Mesenchymal stem cell (in vitro differentiated cells and primary cell): ENCODE measurements at regions not wholly inside any gene's neighbourhood (a gene's known extent, or its start where the extent isn't known, plus 50 kb on each side); places are given as distances from the start of the nearest gene placed in this dataset.
A peak's percentile ranks its signal among the peaks of the same experiment; 100 is the strongest.

ENCODE experiments used
- DNase-seq: peaks from one replicate; pipeline ENCODE4 v3.0.0-alpha.2; 2013
- H2AFZ ChIP-seq: one replicate; pipeline ENCODE4 v1.6.1; 2013; ENCODE audit warnings: low read depth, mild to moderate bottlenecking, control low read depth, inconsistent platforms, low read length, moderate library complexity
- H2AK5ac ChIP-seq: 2 replicates; pipeline ENCODE4 v1.6.1; 2013; ENCODE audit warnings: low read length, moderate library complexity, mild to moderate bottlenecking, inconsistent platforms; ENCODE audit not compliant: severe bottlenecking
- H2BK120ac ChIP-seq: one replicate; pipeline ENCODE4 v1.6.1; 2013; ENCODE audit warnings: low read depth, mild to moderate bottlenecking, inconsistent platforms, low read length, moderate library complexity
- H2BK12ac ChIP-seq, 2 experiments: one replicate each; pipeline ENCODE4 v1.6.1; 2013; ENCODE audit warnings: inconsistent platforms in 2 of 2, low read length in 2 of 2, mild to moderate bottlenecking in 2 of 2, moderate library complexity in 2 of 2, control low read depth in 1 of 2
- H2BK15ac ChIP-seq: one replicate; pipeline ENCODE4 v1.6.1; 2013; ENCODE audit warnings: mild to moderate bottlenecking, low read depth, inconsistent platforms; ENCODE audit not compliant: poor library complexity, severe bottlenecking
- H2BK5ac ChIP-seq: 2 replicates; pipeline ENCODE4 v1.6.1; 2013; ENCODE audit warnings: low read depth, mild to moderate bottlenecking, low read length, control low read depth, inconsistent platforms; ENCODE audit not compliant: poor library complexity, severe bottlenecking
- H3K14ac ChIP-seq, 2 experiments: one replicate each; pipeline ENCODE4 v1.6.1; 2013; ENCODE audit warnings: inconsistent platforms in 2 of 2, low read length in 2 of 2, control low read depth in 1 of 2, mild to moderate bottlenecking in 1 of 2, moderate library complexity in 1 of 2
- H3K18ac ChIP-seq, 2 experiments: one replicate each; pipeline ENCODE4 v1.6.1; 2013; ENCODE audit warnings: inconsistent platforms in 2 of 2, low read length in 2 of 2, control low read depth in 1 of 2, low read depth in 1 of 2, mild to moderate bottlenecking in 1 of 2
- H3K23ac ChIP-seq, 2 experiments: one replicate each; pipeline ENCODE4 v1.6.1; 2013; ENCODE audit warnings: inconsistent platforms in 2 of 2, low read length in 2 of 2, mild to moderate bottlenecking in 2 of 2, moderate library complexity in 2 of 2, control low read depth in 1 of 2
- H3K27ac ChIP-seq: 2 replicates; pipeline ENCODE4 v1.5.1; 2013; ENCODE audit warnings: mild to moderate bottlenecking, moderate library complexity, low read length, control low read depth, inconsistent platforms; ENCODE audit not compliant: poor library complexity, severe bottlenecking
- H3K27me3 ChIP-seq, 2 experiments: 2 replicates each; pipeline versions ENCODE4 v1.6.1 to v1.7.0; 2013; ENCODE audit warnings: low read length in 2 of 2, mild to moderate bottlenecking in 2 of 2, moderate library complexity in 2 of 2, control low read depth in 1 of 2, inconsistent platforms in 1 of 2; ENCODE audit not compliant: control insufficient read depth in 1 of 2, insufficient read depth in 1 of 2
- H3K36me3 ChIP-seq, 2 experiments: 2 replicates each; pipeline versions ENCODE4 v1.6.1 to v1.7.0; 2013; ENCODE audit warnings: low read length in 2 of 2, control low read depth in 1 of 2, inconsistent platforms in 1 of 2, low read depth in 1 of 2, mild to moderate bottlenecking in 1 of 2; ENCODE audit not compliant: insufficient read depth in 2 of 2, control insufficient read depth in 1 of 2
- H3K4ac ChIP-seq, 2 experiments: one replicate each; pipeline ENCODE4 v1.6.1; 2013; ENCODE audit warnings: inconsistent platforms in 2 of 2, low read length in 2 of 2, mild to moderate bottlenecking in 2 of 2, moderate library complexity in 2 of 2, control low read depth in 1 of 2, low read depth in 1 of 2
- H3K4me1 ChIP-seq: 2 replicates; pipeline ENCODE4 v1.6.1; 2013; ENCODE audit warnings: low read depth, low read length, control low read depth; ENCODE audit not compliant: control insufficient read depth, insufficient read depth
- H3K4me2 ChIP-seq: 2 replicates; pipeline ENCODE4 v1.6.1; 2013; ENCODE audit warnings: low read length, mild to moderate bottlenecking, inconsistent platforms; ENCODE audit not compliant: poor library complexity, severe bottlenecking
- H3K4me3 ChIP-seq, 2 experiments: 2 replicates each; pipeline versions ENCODE4 v1.5.1 to v1.7.0; 2013; ENCODE audit warnings: low read length in 2 of 2, mild to moderate bottlenecking in 2 of 2, control low read depth in 1 of 2, low read depth in 1 of 2; ENCODE audit not compliant: insufficient read depth in 1 of 2
- H3K79me1 ChIP-seq: replicated peaks from 2 replicates; pipeline ENCODE4 v1.6.1; 2013; ENCODE audit warnings: mild to moderate bottlenecking, control low read depth, low read length, inconsistent platforms; ENCODE audit not compliant: poor library complexity, severe bottlenecking
- H3K9ac ChIP-seq: 2 replicates; pipeline ENCODE4 v1.7.0; 2013; ENCODE audit warnings: mild to moderate bottlenecking, low read length, moderate library complexity
- H3K9me3 ChIP-seq: 2 replicates; pipeline ENCODE4 v1.7.0; 2013; ENCODE audit warnings: mild to moderate bottlenecking, low read length; ENCODE audit not compliant: control insufficient read depth
- H4K8ac ChIP-seq: one replicate; pipeline ENCODE4 v1.6.1; 2013; ENCODE audit warnings: inconsistent platforms, mild to moderate bottlenecking, low read length, moderate library complexity
- H4K91ac ChIP-seq: one replicate; pipeline ENCODE4 v1.6.1; 2013; ENCODE audit warnings: mild to moderate bottlenecking, low read length, inconsistent platforms
- WGBS: methylation state at CpG from one replicate; pipeline ENCODE4 v1.1.7; 2013; ENCODE audit warnings: mixed read lengths; 5-methylcytosine and 5-hydroxymethylcytosine counted together

- H3K9ac ChIP-seq: no peak overlapping the region
- H3K4ac ChIP-seq: no peak overlapping the region
- no peak overlapping the region for H3K18ac ChIP-seq
- no peaks in the 10 kb centered on the region for H3K79me1 ChIP-seq
- H4K91ac ChIP-seq: no peak overlapping the region
- no peaks in the 10 kb centered on the region for H3K27me3 ChIP-seq
- no peaks in the 10 kb centered on the region for H3K4me1 ChIP-seq
- H3K27ac ChIP-seq: peak overlapping the region; percentile 63
- WGBS: 50% methylated on average over 6 of the region's 6 CpGs
- H3K9me3 ChIP-seq: no peaks in the 10 kb centered on the region
- no peak overlapping the region for H2BK120ac ChIP-seq
- no peak overlapping the region for H3K14ac ChIP-seq
- H2AK5ac ChIP-seq: no peak overlapping the region
- no peak overlapping the region for H3K23ac ChIP-seq
- H3K36me3 ChIP-seq: no peaks in the 10 kb centered on the region
- peak; percentile 77 for DNase-seq
- no peak overlapping the region for H3K4me3 ChIP-seq
- H2BK5ac ChIP-seq: no peak overlapping the region
- H4K8ac ChIP-seq: no peak overlapping the region
- H3K4me2 ChIP-seq: no peak overlapping the region
- H2AFZ ChIP-seq: no peak overlapping the region
- no peak overlapping the region for H2BK12ac ChIP-seq
- H2BK15ac ChIP-seq: no peak overlapping the region
Measured at GRCh38 chr5:124867137-124867704, 120.8 kb upstream of the ZNF608 start.

DNA sequence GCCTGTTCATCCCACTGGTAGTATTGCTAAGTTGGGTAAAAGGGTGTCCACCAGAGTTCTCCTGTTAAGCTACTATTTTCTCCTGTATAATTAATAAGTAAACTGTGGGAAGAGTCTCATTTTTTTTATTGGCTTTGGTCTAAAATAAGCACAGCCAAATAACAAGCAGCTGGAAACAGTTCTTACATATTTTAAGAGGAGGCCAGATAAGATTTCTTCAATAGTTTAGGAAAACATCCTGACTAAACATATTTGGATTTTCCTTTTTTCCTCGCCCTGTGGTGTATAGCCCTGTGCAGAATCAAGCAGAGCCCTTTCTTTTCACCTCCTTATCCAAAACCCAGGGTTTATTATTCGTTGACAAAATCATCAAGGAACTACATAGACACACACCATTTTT lies 122.2 kb upstream of the ZNF608 start:
- Histone ChIP-seq H3K4me1 (no peaks in the 10 kb centered on the region), H3K14ac (no peak overlapping the region), H3K18ac (no peak overlapping the region), H3K9ac (no peak overlapping the region), H2BK12ac (no peak overlapping the region), H3K9me3 (no peaks in the 10 kb centered on the region), H3K4me3 (no peak overlapping the region), H2BK5ac (no peak overlapping the region), H3K4me2 (no peak overlapping the region), H2BK120ac (no peak overlapping the region), H3K79me1 (no peaks in the 10 kb centered on the region), H3K23ac (no peak overlapping the region), H3K27me3 (no peaks in the 10 kb centered on the region), H2AK5ac (no peak overlapping the region), H3K27ac (no peak overlapping the region), H4K8ac (no peak overlapping the region), H2BK15ac (no peak overlapping the region), H2AFZ (no peak overlapping the region), H3K4ac (no peak overlapping the region), H4K91ac (no peak overlapping the region), H3K36me3 (no peaks in the 10 kb centered on the region)
- DNase-seq: no peak
- WGBS: 90% methylated on average over 1 of the region's 2 CpGs

DNA sequence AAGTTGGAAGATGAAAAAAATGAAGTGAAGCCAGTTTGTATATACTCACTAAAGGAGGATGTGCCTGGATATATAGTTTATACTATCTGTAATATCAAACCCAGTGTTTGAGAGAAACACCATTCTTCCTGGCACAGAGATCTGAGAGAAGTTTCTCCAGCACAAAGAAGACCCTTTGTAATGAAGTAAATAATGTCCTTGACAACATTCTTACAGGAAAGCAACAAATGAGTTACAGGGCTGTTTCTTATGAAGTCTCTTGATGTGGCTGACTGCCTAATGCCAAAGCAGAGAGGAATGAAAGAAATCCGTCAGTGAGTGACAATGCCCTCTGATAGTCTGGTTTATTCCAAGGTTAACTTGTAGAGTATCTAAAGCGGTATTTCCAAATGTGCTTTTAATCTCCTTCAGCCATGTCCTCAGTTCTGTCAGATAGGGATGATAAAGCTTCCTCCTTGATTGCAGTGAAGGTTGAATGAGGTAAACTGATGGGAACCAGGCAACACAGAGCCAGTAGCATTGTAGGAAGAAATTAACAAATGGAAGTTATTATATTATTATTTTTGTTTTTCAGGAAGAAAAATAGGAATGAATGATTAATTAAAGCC lies 123.1 kb upstream of the ZNF608 start:
- Histone ChIP-seq H3K79me1 (no peaks in the 10 kb centered on the region), H3K9ac (no peak overlapping the region), H2AFZ (no peak overlapping the region), H2BK5ac (no peak overlapping the region), H3K4ac (no peak overlapping the region), H3K27ac (no peak overlapping the region), H3K14ac (no peak overlapping the region), H3K36me3 (no peaks in the 10 kb centered on the region), H3K4me3 (no peak overlapping the region), H4K8ac (no peak overlapping the region), H2BK120ac (no peak overlapping the region), H3K23ac (no peak overlapping the region), H3K27me3 (no peaks in the 10 kb centered on the region), H3K9me3 (no peaks in the 10 kb centered on the region), H3K18ac (no peak overlapping the region), H2AK5ac (no peak overlapping the region), H4K91ac (no peak overlapping the region), H2BK15ac (no peak overlapping the region), H3K4me2 (no peak overlapping the region), H3K4me1 (no peaks in the 10 kb centered on the region), H2BK12ac (no peak overlapping the region)
- WGBS: 91% methylated on average over 2 of the region's 2 CpGs
- no peak for DNase-seq

DNA sequence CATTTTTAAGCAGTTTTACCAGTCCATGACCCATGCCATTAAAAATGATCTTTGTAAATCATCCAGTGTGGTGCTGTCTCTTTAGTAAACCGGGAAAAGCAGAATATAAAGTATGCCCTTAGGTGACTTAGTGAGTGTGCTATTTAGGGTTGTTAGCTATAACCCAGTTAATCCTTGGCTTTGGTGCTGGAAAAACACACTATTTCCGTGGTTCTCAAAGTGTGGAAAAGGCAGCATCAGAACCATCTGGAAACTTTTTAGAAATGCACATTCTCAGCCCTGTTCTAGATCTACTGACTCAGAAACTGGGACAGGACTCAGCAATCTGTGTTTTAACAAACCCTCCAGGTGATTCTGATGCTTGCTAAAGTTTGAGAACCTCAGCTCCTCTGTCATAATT lies 123.6 kb upstream of the ZNF608 start:
- WGBS: 84% methylated on average over 2 of the region's 2 CpGs
- no peaks in the 10 kb centered on the region for H3K4me1 ChIP-seq
- no peak overlapping the region for H3K4ac ChIP-seq
- no peak overlapping the region for H2BK12ac ChIP-seq
- H3K79me1 ChIP-seq: no peaks in the 10 kb centered on the region
- H3K9ac ChIP-seq: no peak overlapping the region
- H3K18ac ChIP-seq: no peak overlapping the region
- no peaks in the 10 kb centered on the region for H3K27me3 ChIP-seq
- no peak overlapping the region for H4K91ac ChIP-seq
- no peak overlapping the region for H3K4me3 ChIP-seq
- no peak for DNase-seq
- H3K27ac ChIP-seq: no peak overlapping the region
- no peak overlapping the region for H2BK120ac ChIP-seq
- H2AK5ac ChIP-seq: no peak overlapping the region
- H2BK15ac ChIP-seq: no peak overlapping the region
- no peaks in the 10 kb centered on the region for H3K36me3 ChIP-seq
- no peaks in the 10 kb centered on the region for H3K9me3 ChIP-seq
- H3K14ac ChIP-seq: no peak overlapping the region
- no peak overlapping the region for H3K23ac ChIP-seq
- no peak overlapping the region for H2BK5ac ChIP-seq
- no peak overlapping the region for H3K4me2 ChIP-seq
- H4K8ac ChIP-seq: no peak overlapping the region
- no peak overlapping the region for H2AFZ ChIP-seq
